GM19023 (cell line): ENCODE measurements at regions not wholly inside any gene's neighbourhood (a gene's known extent, or its start where the extent isn't known, plus 50 kb on each side); places are given as distances from the start of the nearest gene placed in this dataset.

Experiments
- ATAC-seq: cut with Tn5 transposase; IDR thresholded peaks from one replicate; pipeline ENCODE4 v1.9.1; 2021; ENCODE audit warnings: mild to moderate bottlenecking, moderate library complexity; ENCODE audit not compliant: unreplicated experiment

DNA sequence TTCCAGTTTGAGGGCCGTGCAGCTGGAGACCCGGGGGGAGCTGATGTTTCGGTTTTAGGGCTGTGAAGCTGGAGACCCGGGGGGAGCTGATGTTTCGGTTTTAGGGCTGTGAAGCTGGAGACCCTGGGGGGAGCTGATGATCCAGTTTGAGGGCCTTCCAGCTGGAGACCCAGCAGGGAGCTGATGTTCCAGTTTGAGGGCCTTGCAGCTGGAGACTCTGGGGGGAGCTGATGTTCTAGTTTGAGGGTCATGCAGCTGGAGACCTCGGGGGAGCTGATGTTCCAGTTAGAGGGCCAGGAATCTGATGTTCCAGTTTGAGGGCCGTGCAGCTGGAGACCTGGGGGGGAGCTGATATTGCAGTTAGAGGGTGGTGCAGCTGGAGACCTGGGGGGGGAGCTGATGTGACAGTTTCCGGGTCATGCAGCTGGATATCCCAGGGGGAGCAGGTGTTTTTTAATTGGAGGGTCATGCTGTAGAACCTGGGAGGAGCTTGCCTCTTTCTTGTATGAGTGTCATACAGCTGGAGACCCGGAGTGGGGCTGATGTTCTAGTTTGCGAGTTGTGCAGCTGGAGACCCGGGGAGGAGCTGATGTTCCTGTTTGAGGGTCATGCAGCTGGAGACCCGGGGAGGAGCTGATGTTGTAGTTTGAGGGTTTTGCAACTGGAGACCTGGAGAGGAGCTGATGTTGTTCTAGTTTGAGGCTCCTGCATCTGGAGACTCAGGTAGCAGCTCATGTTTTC lies 153.2 kb downstream of the RTP5 start:
- ATAC-seq, result no peak

DNA sequence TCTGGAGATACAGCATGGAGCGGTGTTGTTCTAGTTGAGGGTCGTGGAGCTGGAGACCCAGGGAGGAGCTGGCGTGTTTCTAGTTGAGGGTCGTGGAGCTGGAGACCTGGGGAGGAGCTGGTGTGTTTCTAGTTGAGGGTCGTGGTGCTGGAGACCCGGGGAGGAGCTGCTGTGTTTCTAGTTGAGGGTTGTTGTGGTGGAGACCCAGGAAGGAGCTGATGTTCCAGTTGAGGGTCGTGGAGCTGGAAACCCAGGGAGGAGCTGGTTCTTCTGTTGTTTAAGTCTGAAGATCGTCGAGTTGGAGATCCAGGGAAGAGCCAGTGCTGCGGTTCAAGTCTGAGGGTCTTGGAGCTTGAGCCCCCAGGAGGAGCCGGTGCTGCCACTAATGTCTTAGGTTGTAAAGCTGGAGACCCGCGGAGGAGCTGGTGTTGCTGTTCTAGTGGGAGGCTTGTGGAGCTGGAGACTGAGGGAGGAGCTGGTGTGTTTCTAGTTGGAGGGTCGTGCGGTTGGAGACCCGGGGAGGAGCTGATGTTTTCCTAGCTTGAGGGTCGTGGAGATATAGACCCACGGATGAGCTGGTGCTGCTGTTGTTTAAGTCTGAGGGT lies 155.3 kb downstream of the RTP5 start:
- ATAC-seq, result no peak

DNA sequence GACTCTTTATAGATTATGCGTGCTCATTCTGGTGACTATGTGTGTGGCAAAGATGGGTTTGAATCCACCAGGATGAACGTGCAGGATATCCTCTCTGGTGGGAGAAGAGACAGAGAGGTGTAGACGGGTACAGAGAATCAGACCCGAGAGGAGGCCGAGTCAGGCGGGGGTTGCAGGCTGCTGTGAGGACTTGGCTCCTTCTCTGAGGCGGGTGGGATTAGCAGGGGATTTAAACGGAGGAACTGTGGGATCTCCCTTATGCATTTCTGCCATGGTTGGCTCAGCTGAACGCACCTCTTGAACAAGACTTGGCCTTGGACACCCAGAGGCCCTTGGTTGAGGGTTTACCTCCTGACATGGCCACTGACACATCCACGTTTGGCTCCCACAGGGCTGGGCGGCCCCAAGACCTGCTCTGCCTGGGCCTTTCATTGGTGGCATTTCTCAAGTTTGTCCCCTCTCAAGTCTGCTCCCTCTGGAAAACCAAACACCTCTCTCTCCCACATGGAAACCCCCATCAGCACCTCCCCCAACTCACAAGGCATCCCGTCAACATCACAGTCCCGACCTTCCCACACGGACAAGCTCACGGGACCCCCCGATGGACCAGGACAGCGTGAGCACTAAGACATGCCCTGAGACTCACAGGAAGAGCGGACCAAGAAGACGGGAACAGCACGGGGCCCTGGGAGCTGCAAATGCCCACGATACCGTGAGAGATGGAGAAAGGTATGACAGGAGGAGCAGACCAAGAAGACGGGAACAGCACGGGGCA lies 158.3 kb downstream of the RTP5 start:
- no peak for ATAC-seq

DNA sequence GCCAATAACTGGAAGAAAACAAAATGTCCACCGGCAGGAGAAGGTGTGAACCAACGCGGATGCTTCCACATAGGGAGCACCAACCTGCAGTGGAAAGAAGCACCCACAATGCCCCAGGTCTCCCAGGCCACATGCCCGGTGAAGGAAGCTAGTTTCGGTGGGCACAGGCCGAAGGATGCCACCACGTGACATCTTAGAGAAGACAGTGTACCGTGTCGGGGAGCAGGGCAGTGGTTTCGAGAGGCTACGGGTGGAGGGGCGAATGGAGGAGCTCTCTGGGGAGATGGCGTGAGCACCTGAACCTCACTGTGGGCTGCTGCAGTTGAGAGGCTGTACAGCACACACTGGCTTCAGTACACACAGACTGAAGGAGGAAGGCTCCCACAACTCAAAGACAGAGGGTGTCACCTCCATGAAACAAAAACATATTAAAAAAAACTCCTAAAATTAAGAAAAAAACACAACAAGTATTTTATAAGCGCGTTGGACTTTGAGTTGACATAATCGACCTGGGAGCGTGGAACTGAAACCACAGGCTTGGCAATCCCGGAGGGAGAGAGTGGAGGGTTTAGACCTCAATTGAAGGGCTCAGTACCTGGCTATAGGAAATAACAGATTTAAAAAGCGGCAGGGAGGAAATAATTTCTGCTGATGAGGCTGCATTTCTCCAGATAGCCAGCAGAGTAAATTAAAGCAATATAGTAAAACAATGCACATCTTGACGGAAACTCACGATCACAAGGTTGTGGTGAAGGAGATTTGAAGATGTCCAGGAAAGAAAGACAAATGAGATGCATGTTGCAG lies 160.1 kb downstream of the RTP5 start:
- ATAC-seq, result no peak

DNA sequence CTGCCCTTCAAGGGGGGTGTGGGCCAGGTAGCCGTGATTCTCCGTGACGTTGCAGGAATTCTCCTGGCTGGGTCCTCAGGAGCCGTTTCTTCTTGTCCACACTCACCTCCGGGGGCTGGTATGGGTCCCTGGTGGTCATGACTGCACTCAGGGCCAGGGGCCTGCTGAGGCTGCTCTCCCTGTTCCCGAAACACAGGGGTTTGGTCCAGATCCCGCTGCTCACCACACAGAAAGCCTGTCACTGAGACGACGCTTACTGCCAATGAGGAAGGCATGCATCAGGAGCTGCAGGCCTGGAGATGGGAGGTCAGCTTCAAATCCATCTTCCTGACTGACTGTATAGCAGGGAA lies 160.7 kb downstream of the RTP5 start:
- ATAC-seq, result no peak

DNA sequence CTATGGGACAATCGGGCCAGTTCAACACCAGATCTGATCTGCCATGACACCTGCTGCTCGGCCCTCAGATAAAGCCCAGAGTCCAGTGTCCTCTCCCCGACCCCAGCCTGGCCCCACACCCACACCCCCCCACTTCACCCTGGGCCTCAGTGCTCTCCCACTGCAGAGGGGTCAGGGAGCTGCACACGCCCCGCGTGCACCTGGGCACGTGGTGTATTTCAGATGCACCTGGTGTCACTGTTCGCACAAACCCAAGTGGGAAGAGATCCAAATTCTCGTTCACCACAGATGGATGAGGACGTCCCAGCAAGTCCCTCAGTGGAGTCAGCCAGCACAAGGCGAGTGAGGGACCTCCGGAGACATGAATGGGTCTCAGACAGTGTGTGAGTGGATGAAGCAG lies 161.3 kb downstream of the RTP5 start:
- ATAC-seq, result no peak

DNA sequence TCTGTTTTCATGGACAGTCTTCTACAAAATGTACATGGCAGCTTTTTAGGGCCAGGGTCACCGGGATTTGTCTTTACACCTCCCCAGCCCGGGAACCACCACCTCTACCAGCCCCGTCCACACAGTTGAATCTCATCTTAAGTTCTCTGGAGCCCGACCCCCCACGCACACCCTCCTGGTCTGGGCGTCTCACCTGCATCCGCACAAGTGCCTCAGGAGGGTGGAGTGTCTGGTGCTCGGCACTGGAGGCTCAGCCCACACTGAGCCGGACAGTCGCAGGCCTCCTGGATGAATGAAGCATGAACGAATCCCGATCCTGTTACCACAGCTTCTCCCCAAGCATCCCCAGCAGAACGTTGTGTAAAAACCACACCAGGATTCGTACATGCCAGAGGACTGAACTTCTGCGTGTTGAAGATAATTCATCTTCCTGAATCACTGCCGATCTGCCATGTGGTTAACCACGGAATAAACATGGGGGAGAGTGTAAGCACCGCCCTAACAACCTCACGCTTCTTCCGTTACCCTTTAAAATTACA lies 162.0 kb downstream of the RTP5 start:
- ATAC-seq, result no peak

DNA sequence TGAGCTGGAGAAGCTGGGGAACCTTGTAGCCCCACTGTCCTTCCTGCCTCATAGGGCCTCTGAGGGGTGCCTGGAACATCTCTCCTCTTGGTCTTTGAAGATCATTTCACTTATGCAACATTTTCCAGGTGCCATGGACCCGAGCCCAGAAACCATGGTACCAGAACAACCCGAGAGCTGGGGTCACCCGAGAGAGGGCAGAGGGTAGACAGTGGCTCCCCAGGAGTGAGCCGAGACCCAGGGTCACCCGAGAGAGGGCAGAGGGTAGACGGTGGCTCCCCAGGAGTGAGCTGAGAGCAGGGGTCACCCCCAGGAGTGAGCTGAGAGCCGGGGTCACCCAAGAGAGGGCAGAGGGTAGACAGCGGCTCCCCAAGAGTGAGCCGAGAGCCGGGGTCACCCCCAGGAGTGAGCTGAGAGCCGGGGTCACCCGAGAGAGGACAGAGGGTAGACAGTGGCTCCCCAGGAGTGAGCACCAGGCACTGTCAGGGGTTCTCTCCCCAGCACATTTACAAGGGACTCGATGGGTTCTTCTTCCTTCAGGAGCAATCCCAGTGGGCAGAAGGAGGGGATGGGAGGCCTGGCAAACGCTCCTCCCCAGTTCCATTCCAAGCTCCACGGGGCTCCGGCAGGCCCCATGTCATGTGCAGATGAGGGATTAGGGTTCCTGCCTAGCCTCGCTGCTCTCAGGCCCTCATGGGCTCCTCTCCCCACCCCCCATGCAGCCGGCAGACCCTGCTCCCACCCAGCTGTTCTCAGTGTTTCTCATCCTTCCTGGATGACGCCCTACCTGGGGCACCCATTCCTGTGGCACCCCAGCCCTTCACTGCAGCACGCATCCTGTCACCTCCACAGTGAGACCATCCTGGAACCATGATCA lies 163.5 kb downstream of the RTP5 start:
- no peak for ATAC-seq

DNA sequence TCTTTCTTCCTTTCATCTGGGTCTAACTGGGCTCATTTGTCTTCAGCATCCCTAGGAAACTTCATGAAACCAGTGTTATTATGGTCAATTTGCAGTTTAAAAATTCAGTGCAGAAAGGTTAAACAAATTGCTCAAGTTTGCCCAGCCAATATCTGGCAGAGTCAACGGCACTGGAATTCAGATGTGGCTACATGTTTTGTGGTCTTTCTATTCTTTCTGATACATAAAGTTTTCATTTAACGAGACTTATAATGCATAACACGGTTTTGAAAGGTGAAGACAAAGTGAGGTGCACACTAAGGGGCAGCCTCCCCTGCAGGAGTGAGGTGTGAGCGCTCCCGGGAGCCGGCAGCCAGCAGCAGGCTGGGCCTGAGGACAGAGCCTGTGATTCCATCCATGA lies 164.6 kb downstream of the RTP5 start:
- no peak for ATAC-seq

DNA sequence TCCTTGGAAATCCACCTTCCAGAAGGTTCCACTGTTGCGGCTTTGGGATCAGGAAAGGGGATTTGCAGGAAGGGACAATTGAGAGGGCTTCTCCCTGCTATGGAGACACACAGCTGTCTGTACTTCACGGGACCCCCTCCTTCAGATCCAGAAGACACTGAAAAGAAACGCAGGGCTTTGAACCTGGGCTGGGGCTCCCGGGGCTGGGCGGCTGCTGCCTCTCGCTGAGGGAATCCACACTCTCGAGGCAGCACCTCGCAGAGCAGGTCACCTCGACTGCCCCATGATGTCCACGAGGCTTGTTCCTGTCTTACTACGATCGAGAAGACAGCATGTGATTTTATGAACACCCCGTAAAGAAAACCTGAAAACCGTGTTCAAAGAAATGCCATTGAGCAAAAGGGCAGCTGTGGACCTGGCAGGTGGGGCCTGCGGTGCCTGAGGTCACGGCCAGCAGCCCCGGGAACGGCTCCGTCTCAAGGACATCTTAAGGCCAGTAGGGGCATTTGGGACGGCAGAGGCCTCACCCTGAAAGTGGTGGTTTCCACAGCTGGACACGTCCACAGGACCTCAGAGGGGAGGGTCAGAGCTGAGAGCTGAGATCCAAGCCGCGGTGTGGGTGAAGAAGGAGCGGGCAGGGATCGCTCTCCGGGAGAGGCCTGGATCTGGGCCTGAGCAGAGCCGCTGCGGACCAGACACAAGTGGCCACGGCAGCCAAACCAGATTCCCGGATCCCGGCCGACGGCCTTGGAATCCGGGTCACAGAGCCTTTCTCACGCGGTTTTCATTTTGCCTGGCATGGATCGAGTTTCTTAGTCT lies 165.7 kb downstream of the RTP5 start:
- no peak for ATAC-seq

DNA sequence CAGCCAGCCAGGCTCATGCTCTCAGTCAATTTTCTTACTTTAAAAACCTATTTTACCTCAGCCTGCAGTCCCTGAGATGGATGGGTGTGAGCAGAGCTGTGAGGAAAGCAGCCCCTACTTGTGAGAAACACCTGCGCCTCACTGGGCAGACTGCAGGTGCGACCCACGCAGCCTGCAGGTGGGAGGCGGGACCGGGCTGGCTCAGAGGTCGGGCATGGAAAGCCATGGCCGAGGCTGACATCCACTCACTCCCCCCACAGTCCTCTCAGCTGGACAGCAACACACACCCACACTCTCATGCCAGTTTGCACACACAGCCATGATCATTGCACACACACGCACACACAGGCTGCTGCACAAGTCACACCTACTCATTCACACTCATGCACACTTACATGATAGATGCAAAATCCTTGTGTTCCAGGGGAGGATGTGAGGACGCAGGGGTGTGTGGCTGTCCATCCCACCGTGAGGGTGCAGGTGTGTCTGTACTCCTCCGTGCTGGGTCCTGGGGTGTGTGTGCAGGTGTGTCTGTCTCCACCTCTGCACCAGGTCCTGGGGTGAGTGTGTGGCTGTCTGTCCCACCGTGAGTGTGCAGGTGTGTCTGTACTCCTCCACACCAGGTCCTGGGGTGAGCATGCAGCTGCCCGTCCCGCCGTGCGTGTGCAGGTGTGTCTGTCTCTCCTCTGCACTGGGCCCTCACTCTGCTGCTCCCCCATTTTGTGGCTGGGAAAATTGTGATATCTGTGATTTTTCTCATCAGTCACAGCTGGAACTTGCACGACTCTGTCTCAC lies 166.5 kb downstream of the RTP5 start:
- ATAC-seq, result no peak

DNA sequence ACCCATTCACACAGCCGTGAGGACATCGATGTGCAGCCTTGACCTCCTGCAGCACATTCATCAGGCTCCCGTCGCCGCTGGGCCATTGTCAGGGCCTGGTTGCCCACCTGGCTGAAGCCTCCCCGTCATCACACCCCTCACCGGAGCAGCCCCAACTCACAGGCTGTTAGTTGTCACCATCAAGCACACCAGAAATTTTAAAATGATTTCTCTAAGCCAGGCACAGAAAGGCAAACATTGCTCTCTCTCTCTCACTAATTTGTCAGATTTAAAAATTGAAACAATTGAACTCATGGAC lies 167.1 kb downstream of the RTP5 start:
- no peak for ATAC-seq

DNA sequence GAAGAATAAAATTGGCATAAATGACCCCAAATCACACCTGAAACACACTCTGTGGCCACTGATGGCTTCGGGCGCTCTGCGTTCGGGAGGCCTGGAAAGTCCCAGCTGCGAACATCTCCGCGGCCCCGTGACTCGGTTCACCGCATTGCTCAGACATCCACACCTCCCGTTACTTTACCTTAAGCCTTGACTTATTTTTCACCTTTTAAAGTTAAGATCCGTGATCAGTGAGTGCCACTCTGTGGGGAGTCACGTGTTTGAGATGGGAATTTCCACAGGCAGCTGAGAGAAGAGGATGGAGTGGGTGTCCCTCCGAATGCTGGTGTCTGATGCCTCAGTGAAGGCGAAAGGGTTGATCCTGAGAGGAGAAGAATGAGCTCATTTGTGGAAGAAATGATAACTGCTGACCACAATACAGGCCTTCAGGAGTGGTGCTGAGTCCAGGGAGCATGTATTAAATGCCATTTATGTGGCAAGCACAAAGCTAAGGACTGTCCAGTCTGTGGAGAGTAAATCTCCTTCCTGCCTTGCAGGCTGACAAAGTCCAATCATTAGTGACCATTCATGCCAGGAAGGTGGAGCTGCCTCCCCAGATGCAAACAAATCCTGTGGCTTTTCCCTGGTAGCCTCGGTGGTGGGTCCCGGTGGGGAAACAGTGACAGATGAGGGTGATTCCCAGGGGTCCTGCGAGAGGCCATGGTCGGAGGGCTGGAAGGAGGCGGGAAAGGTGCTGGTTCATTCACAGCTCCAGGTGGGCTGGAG lies 168.8 kb downstream of the RTP5 start:
- no peak for ATAC-seq

DNA sequence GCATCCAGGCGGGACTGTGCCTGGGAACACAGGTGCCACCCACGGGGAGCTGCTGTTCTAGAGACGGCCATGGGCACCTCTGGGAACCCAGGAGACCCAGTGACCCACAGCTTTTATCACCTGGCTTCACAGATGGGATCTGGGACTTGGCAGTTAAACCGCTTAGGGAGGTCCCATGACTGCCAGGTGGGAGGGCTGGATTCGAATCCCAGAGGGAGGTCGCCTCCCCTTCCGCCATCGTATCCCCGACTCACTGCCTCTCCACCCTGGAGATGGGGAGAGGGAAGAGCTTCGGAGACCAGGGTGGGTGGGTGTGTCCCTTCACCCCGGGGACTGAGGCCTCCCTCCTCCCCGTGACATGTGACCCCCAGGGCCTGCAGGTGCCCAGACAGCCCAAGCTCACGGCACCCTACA lies 169.4 kb downstream of the RTP5 start:
- no peak for ATAC-seq

DNA sequence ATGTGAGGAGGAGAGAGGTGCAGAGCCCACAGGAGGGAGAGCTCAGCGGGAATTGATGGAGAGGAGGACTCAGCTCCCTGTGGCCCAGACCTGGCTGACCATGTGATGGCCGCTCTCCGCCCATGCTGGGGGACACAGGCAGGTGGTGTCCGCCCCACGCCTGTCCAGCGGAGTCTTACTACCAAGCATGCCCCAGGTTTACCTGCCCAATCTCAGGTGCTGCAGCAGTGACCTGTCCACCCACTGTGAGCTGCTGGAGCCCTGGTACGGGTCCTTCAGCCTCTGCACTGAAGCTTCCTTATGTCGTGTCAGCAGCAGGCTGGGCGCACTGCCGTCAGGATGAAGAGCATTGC lies 170.8 kb downstream of the RTP5 start:
- no peak for ATAC-seq

DNA sequence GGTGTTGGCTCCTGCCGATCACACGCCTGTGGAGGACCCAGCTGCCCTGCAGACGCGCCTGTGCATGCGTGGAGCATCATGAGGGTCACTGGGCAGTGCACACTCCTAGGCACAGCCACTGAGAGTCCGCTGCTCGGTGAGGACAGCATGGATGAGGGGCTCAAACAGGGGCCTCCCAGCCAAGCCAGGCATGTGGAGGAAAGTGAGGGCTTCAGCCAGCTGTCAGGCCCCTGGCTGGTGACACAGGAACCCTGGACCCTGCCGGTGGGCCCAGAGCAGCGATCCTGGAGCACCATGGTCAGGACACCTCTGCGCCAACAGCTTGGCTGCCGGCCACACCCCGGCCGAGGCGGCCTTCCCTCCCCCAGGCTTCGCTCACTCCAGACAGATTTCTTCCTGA lies 171.2 kb downstream of the RTP5 start:
- ATAC-seq, result no peak

DNA sequence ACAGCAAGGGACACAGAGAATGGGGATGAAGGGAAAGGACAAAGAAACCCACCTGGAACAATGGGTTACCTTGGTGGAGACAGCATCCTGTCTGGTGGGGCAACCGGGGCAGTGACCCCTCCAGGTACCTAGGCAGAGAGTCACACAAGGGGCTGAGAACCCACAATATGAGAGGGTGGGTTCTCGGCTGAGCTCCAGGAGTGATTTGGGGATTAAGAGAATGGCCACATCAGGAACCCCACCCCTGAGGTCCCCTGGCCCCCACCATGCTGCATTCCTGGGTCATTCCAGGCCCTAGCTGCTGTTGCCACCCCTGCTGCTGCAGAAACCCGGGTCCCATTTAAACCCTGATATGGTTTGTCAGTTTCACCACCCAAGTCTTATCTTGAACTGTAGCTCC lies 172.3 kb downstream of the RTP5 start:
- no peak for ATAC-seq
